ENCODE measurements at regions not wholly inside any gene's neighbourhood (a gene's known extent, or its start where the extent isn't known, plus 50 kb on each side); places are given as distances from the start of the nearest gene placed in this dataset.
"Not testable (repeated sequence)": the region's sequence is repeated elsewhere in the genome, so short reads cannot be mapped to it uniquely, and the experiment has no call there.

GRCh38 chr3:106530367-106530766 is 661.6 kb upstream of the CBLB start:
- ATAC-seq (ENCODE audit: insufficient read depth, low read depth): no peak
- H2AFZ ChIP-seq (ENCODE audit: low read depth, low read length): no peak overlapping the region
- H4K20me1 ChIP-seq (ENCODE audit: insufficient read depth, low read length): no peaks in the 10 kb centered on the region
- H3K27ac ChIP-seq (ENCODE audit: low read length): no peak overlapping the region
- no peaks in the 10 kb centered on the region for H3K27me3 ChIP-seq (ENCODE audit: insufficient read depth, low read length, poor library complexity)
- H3K36me3 ChIP-seq (ENCODE audit: insufficient read depth, low read length): no peaks in the 10 kb centered on the region
- TF ChIP-seq EZH2 (IDR thresholded peaks at IDR 0.05; ENCODE audit: borderline replicate concordance, low read depth, low read length, severe bottlenecking): no peak
- TF ChIP-seq, protein P1, sequence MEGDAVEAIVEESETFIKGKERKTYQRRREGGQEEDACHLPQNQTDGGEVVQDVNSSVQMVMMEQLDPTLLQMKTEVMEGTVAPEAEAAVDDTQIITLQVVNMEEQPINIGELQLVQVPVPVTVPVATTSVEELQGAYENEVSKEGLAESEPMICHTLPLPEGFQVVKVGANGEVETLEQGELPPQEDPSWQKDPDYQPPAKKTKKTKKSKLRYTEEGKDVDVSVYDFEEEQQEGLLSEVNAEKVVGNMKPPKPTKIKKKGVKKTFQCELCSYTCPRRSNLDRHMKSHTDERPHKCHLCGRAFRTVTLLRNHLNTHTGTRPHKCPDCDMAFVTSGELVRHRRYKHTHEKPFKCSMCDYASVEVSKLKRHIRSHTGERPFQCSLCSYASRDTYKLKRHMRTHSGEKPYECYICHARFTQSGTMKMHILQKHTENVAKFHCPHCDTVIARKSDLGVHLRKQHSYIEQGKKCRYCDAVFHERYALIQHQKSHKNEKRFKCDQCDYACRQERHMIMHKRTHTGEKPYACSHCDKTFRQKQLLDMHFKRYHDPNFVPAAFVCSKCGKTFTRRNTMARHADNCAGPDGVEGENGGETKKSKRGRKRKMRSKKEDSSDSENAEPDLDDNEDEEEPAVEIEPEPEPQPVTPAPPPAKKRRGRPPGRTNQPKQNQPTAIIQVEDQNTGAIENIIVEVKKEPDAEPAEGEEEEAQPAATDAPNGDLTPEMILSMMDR (IDR thresholded peaks at IDR 0.05; ENCODE audit: borderline replicate concordance, extremely low read depth, low read length, poor library complexity, severe bottlenecking): no peak
- no peak overlapping the region for H3K9ac ChIP-seq (ENCODE audit: low read depth, low read length)
- no peaks in the 10 kb centered on the region for H3K79me2 ChIP-seq (ENCODE audit: insufficient read depth, low read length)
- H3K4me3 ChIP-seq (ENCODE audit: low read depth in 1 of 2, low read length in 2 of 2): no peak overlapping the region
- DNase-seq: no peak
- no peaks in the 10 kb centered on the region for H3K9me3 ChIP-seq (ENCODE audit: insufficient read depth, low read length, severe bottlenecking)
- H3K4me1 ChIP-seq (ENCODE audit: insufficient read depth, low read length): no peaks in the 10 kb centered on the region
- no peak overlapping the region for H3K4me2 ChIP-seq (ENCODE audit: insufficient read depth, low read length)

- DNase-seq; H3K9ac ChIP-seq (ENCODE audit: low read depth, low read length); H3K4me3 ChIP-seq (ENCODE audit: low read depth in 1 of 2, low read length in 2 of 2); H3K4me1 ChIP-seq (ENCODE audit: insufficient read depth, low read length); ATAC-seq (ENCODE audit: insufficient read depth, low read depth); H3K27ac ChIP-seq (ENCODE audit: low read length); H4K20me1 ChIP-seq (ENCODE audit: insufficient read depth, low read length); H2AFZ ChIP-seq (ENCODE audit: low read depth, low read length); H3K4me2 ChIP-seq (ENCODE audit: insufficient read depth, low read length); H3K36me3 ChIP-seq (ENCODE audit: insufficient read depth, low read length); H3K79me2 ChIP-seq (ENCODE audit: insufficient read depth, low read length); H3K9me3 ChIP-seq (ENCODE audit: insufficient read depth, low read length, severe bottlenecking); H3K27me3 ChIP-seq (ENCODE audit: insufficient read depth, low read length, poor library complexity): not testable (repeated sequence)
These were observed 663.0 kb upstream of the CBLB start for GRCh38 chr3:106531771-106532329.

DNA sequence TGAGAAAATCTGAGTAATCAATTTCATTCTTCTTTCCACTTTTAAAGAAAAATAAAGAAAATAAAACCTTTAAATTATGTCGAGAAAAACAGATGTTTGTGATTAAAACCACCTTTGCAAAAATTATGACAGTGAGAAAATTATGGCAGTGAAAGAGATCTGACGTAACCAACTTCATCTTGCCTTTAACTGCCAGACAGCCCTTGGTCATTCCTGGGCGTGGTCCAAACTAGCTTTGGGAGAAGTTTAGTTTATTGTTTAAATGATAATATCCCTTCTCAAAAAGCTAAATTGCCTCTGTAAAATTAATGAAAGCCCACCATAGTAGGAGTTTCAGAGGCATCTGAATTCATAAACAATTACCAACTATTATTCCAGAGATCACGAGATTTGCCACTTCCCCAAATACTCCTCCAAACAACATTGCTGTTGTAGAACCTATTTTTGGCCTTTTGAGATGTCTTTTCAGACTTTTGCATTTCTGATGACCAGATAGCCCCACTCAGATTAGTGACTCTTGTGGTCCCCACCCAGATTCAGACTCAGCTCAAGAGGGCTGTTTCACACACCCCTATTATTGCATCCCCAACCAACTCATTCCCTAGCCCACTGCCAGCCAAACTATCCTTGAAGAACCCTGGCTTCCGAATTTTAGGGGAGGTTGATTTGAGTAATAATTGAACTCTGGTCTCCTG is 664.4 kb upstream of the CBLB start:
- TF ChIP-seq EZH2 (IDR thresholded peaks at IDR 0.05; ENCODE audit: borderline replicate concordance, low read depth, low read length, severe bottlenecking): no peak
- TF ChIP-seq, protein P1 (IDR thresholded peaks at IDR 0.05; ENCODE audit: borderline replicate concordance, extremely low read depth, low read length, poor library complexity, severe bottlenecking): no peak
- Histone ChIP-seq H2AFZ (ENCODE audit: low read depth, low read length) (no peak overlapping the region), H3K27me3 (ENCODE audit: insufficient read depth, low read length, poor library complexity) (no peaks in the 10 kb centered on the region), H3K4me3 (ENCODE audit: low read depth in 1 of 2, low read length in 2 of 2) (no peak overlapping the region), H3K36me3 (ENCODE audit: insufficient read depth, low read length) (no peaks in the 10 kb centered on the region), H3K79me2 (ENCODE audit: insufficient read depth, low read length) (no peaks in the 10 kb centered on the region), H3K9me3 (ENCODE audit: insufficient read depth, low read length, severe bottlenecking) (no peaks in the 10 kb centered on the region), H4K20me1 (ENCODE audit: insufficient read depth, low read length) (no peaks in the 10 kb centered on the region), H3K4me1 (ENCODE audit: insufficient read depth, low read length) (no peaks in the 10 kb centered on the region), H3K4me2 (ENCODE audit: insufficient read depth, low read length) (no peak overlapping the region), H3K27ac (ENCODE audit: low read length) (no peak overlapping the region), H3K9ac (ENCODE audit: low read depth, low read length) (no peak overlapping the region)
- ATAC-seq (ENCODE audit: insufficient read depth, low read depth): no peak
- no peak for DNase-seq

- ATAC-seq (ENCODE audit: insufficient read depth, low read depth) (no peak), DNase-seq (no peak)
- Histone ChIP-seq H4K20me1 (ENCODE audit: insufficient read depth, low read length) (no peaks in the 10 kb centered on the region), H3K4me2 (ENCODE audit: insufficient read depth, low read length) (no peak overlapping the region), H3K9ac (ENCODE audit: low read depth, low read length) (no peak overlapping the region), H2AFZ (ENCODE audit: low read depth, low read length) (no peak overlapping the region), H3K36me3 (ENCODE audit: insufficient read depth, low read length) (no peaks in the 10 kb centered on the region), H3K9me3 (ENCODE audit: insufficient read depth, low read length, severe bottlenecking) (no peaks in the 10 kb centered on the region), H3K4me1 (ENCODE audit: insufficient read depth, low read length) (no peaks in the 10 kb centered on the region), H3K27ac (ENCODE audit: low read length) (no peak overlapping the region), H3K79me2 (ENCODE audit: insufficient read depth, low read length) (no peaks in the 10 kb centered on the region), H3K4me3 (ENCODE audit: low read depth in 1 of 2, low read length in 2 of 2) (no peak overlapping the region), H3K27me3 (ENCODE audit: insufficient read depth, low read length, poor library complexity) (no peaks in the 10 kb centered on the region)
- TF ChIP-seq, protein P1 (IDR thresholded peaks at IDR 0.05; ENCODE audit: borderline replicate concordance, extremely low read depth, low read length, poor library complexity, severe bottlenecking): no peak
- TF ChIP-seq EZH2 (IDR thresholded peaks at IDR 0.05; ENCODE audit: borderline replicate concordance, low read depth, low read length, severe bottlenecking): no peak
These were observed 665.0 kb upstream of the CBLB start for GRCh38 chr3:106533788-106534160.
